SJSA1 (cell line): ENCODE measurements at regions not wholly inside any gene's neighbourhood (a gene's known extent, or its start where the extent isn't known, plus 50 kb on each side); places are given as distances from the start of the nearest gene placed in this dataset.
"Not testable (repeated sequence)": the region's sequence is repeated elsewhere in the genome, so short reads cannot be mapped to it uniquely, and the experiment has no call there.

Experiments used
- DNase-seq, 2 experiments: peaks; one replicate each; pipeline ENCODE4 v3.0.0-alpha.2; 2015 to 2020; ENCODE audit warnings: low spot score in 2 of 2, low read depth in 1 of 2
- H3K27ac ChIP-seq: fragments of 250-450 bp; sonication (Bioruptor Pico); 2 replicates; pipeline ENCODE4 v1.5.1; 2020; ENCODE audit warnings: mild to moderate bottlenecking, moderate library complexity
- H3K27me3 ChIP-seq: fragments of 250-450 bp; sonication (Bioruptor Pico); replicated peaks from 2 replicates; pipeline ENCODE4 v1.5.1; 2020; ENCODE audit warnings: mild to moderate bottlenecking, moderate library complexity
- H3K36me3 ChIP-seq: fragments of 250-450 bp; sonication (Bioruptor Pico); 2 replicates; pipeline ENCODE4 v1.5.1; 2020; ENCODE audit warnings: mild to moderate bottlenecking
- H3K4me1 ChIP-seq: fragments of 250-450 bp; sonication (Bioruptor Pico); replicated peaks from 2 replicates; pipeline ENCODE4 v1.6.1; 2021; ENCODE audit warnings: mild to moderate bottlenecking
- H3K4me3 ChIP-seq: fragments of 250-450 bp; sonication (Bioruptor Pico); 2 replicates; pipeline ENCODE4 v1.5.1; 2020; ENCODE audit warnings: mild to moderate bottlenecking
- H3K9me3 ChIP-seq: fragments of 250-450 bp; sonication (Bioruptor Pico); replicated peaks from 2 replicates; pipeline ENCODE4 v1.5.1; 2020; ENCODE audit warnings: mild to moderate bottlenecking

DNA sequence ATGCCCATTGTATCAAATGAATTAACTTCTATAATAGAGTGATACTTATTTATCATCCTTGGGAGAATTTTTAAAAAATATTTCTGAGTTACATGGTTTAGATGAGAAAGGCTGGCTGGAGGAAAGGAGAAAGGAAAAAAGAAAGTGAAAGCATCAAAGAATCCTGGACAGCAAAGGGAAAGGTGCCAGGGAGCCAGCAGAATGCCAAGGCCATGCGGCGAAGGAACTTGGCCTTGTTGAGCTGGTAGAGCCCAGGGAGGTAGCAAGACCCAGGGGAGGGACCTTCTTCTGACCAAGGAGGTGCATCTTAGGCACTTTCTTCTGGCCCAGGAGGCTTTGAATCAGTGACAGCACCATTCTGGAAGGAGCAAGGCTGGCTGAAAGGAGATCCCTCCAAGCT lies 240.5 kb downstream of the ENC1 start:
- Histone ChIP-seq H3K27me3 (no peaks in the 10 kb centered on the region), H3K27ac (no peak overlapping the region), H3K9me3 (no peaks in the 10 kb centered on the region), H3K4me3 (no peak overlapping the region), H3K36me3 (no peaks in the 10 kb centered on the region), H3K4me1 (no peaks in the 10 kb centered on the region)
- no peak for DNase-seq

- no peak overlapping the region for H3K4me3 ChIP-seq
- no peak for DNase-seq
- H3K9me3 ChIP-seq, result no peaks in the 10 kb centered on the region
- H3K27ac ChIP-seq, result no peak overlapping the region
- no peaks in the 10 kb centered on the region for H3K36me3 ChIP-seq
- H3K4me1 ChIP-seq, result peaks cover 16% of the 10 kb centered on the region
- no peaks in the 10 kb centered on the region for H3K27me3 ChIP-seq
These were observed 243.5 kb downstream of the ENC1 start for GRCh38 chr5:74396913-74397622.

GRCh38 chr5:74394916-74395880 lies 245.3 kb downstream of the ENC1 start:
- H3K36me3 ChIP-seq, result no peaks in the 10 kb centered on the region
- peaks cover 21% of the 10 kb centered on the region for H3K4me1 ChIP-seq
- H3K4me3 ChIP-seq, result no peak overlapping the region

DNA sequence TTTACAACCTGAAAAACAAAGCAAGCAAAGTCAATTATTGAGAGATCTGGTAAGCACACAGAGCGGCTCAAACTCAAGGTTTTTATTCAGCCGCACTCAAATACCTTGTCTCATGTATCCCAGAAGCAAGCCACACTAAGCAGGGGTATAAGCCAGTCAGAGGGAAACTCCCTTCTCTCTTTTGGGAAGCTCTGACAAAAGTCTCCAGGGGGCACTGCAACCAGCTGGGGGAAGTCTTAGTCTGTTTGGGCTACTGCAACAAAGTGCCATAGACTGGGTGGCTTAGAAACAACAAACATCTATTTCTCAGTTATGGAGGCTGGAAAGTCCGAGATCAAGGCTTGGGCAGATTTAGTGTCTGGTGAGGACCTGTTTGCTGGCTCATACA lies 246.0 kb downstream of the ENC1 start:
- Histone ChIP-seq H3K27me3 (no peaks in the 10 kb centered on the region), H3K9me3 (no peaks in the 10 kb centered on the region), H3K36me3 (no peaks in the 10 kb centered on the region), H3K27ac (no peak overlapping the region), H3K4me1 (peaks cover 21% of the 10 kb centered on the region), H3K4me3 (no peak overlapping the region)
- DNase-seq, result no peak

More at GRCh38 chr5:74394916-74395880, 245.3 kb downstream of the ENC1 start:
- no peaks in the 10 kb centered on the region for H3K9me3 ChIP-seq
- H3K27me3 ChIP-seq, result no peaks in the 10 kb centered on the region
- no peak for DNase-seq
- no peak overlapping the region for H3K27ac ChIP-seq

DNA sequence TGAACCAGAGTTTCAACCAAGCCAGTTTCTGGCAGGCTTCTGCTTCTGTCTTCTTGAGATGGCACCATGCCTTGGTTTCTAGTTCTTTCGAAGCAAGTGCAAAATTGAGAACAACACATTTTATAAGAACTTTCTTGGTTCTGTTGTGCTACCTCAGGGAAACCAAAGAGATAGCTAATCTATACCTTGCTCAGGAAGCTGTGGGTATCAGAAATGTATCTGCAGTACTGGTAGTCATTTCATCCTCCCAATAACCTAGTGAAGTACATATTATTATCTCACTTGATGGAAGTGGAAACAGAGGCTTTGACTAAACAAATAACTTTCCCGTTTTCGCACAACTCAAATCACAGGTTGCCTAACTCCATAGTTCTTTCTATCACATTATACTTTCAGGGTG lies 246.6 kb downstream of the ENC1 start:
- Histone ChIP-seq H3K36me3 (no peaks in the 10 kb centered on the region), H3K4me1 (peaks cover 22% of the 10 kb centered on the region), H3K4me3 (no peak overlapping the region), H3K27me3 (no peaks in the 10 kb centered on the region), H3K27ac (no peak overlapping the region), H3K9me3 (no peaks in the 10 kb centered on the region)
- no peak for DNase-seq

DNA sequence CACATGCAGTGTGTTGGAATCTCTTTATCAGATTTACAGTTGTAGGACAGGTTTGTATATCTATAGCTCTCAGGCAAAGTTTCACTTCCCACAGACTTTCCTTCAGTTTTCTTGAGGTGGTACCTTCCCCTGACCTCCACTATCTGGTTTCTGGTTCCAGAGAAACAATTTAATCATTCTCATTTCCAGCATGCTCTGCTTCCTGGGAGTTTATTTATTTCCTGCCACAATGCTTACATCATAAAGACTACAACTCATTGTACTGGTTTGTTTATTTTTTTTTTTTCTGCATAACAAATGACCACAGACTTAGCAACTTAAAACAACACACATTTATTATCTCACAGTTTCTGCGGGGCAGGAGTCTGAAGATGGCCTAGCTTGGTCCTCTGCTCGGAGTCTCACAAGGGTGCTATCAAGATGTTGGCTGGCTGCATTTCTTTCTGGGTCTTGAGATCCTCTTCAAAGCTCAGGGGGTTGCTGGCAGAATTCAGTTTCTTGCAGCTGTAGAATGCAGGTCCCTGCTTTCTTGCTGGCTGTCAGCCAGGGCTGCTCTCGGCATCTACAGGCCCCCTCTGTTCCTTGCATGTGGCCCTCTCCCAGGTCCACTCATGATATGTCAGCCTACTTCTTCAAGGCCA lies 247.7 kb downstream of the ENC1 start:
- H3K36me3 ChIP-seq, result no peaks in the 10 kb centered on the region
- no peaks in the 10 kb centered on the region for H3K27me3 ChIP-seq
- peak overlapping the region; percentile 62 for H3K27ac ChIP-seq
- H3K9me3 ChIP-seq, result no peaks in the 10 kb centered on the region
- no peak overlapping the region for H3K4me3 ChIP-seq
- DNase-seq, result peak in 1 of 2 experiments; percentile 83
- H3K4me1 ChIP-seq, result peaks cover 31% of the 10 kb centered on the region

GRCh38 chr5:74391410-74391809 lies 249.1 kb downstream of the ENC1 start:
- Histone ChIP-seq H3K27me3 (no peaks in the 10 kb centered on the region), H3K36me3 (no peaks in the 10 kb centered on the region), H3K4me1 (peaks cover 45% of the 10 kb centered on the region), H3K9me3 (no peaks in the 10 kb centered on the region), H3K27ac (no peak overlapping the region), H3K4me3 (no peak overlapping the region)
- no peak for DNase-seq

DNA sequence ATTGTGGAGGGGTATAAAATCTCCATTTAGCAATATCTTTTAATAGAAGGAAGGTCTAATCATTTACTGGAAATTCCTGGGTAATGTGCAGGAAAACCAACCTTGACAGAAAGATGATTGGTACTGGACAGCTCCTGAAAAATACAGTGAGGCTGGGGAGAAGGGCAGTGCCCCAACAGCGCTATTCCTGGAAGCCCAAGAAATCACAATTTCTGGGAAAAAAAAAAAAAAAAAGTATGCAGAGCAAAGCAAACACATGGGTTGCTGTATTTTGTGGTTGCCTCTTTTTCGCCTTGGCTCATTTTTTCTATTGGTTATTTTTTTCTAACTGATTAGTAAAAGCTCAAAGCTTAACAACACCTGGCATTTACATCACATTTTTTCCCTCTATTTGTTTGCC lies 249.7 kb downstream of the ENC1 start:
- Histone ChIP-seq H3K9me3 (no peaks in the 10 kb centered on the region), H3K27ac (no peak overlapping the region), H3K27me3 (no peaks in the 10 kb centered on the region), H3K4me1 (peaks cover 46% of the 10 kb centered on the region), H3K36me3 (no peaks in the 10 kb centered on the region), H3K4me3 (no peak overlapping the region)
- DNase-seq, result no peak

GRCh38 chr5:74390306-74390637 lies 250.3 kb downstream of the ENC1 start:
- no peaks in the 10 kb centered on the region for H3K9me3 ChIP-seq
- H3K27ac ChIP-seq, result no peak overlapping the region
- no peak for DNase-seq
- no peaks in the 10 kb centered on the region for H3K36me3 ChIP-seq
- H3K4me3 ChIP-seq, result no peak overlapping the region
- H3K27me3 ChIP-seq, result no peaks in the 10 kb centered on the region
- H3K4me1 ChIP-seq, result peaks cover 46% of the 10 kb centered on the region

- Histone ChIP-seq H3K27me3 (no peaks in the 10 kb centered on the region), H3K4me1 (peaks cover 46% of the 10 kb centered on the region), H3K9me3 (no peaks in the 10 kb centered on the region), H3K36me3 (no peaks in the 10 kb centered on the region), H3K27ac (no peak overlapping the region), H3K4me3 (no peak overlapping the region)
- DNase-seq, result no peak
These were observed 250.8 kb downstream of the ENC1 start for GRCh38 chr5:74389531-74390305.

DNA sequence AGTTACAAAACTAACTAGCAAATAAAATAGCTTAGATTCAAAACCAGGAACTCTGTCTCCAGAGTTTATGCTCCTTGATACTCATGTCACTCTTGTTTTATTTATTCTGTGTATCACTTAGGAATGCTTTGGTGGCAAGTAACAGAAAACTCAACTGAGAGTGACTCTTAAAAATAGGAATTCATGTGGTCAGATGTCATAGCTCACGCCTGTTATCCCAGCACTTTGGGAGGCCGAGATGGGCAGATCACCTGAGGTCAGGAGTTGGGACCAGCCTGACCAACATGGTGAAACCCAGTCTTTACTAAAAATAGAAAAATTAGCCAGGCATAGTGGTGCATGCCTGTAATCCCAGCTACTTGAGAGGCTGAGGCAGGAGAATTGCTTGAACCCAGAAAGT lies 252.1 kb downstream of the ENC1 start:
- DNase-seq, result peak; percentile 53 to 55
- not testable (repeated sequence) for H3K9me3 ChIP-seq, H3K27me3 ChIP-seq, H3K36me3 ChIP-seq, H3K4me3 ChIP-seq
- Histone ChIP-seq H3K27ac (peak overlapping the region; percentile 54; the same call in 1 of the 2 replicates), H3K4me1 (peaks cover 51% of the 10 kb centered on the region)

DNA sequence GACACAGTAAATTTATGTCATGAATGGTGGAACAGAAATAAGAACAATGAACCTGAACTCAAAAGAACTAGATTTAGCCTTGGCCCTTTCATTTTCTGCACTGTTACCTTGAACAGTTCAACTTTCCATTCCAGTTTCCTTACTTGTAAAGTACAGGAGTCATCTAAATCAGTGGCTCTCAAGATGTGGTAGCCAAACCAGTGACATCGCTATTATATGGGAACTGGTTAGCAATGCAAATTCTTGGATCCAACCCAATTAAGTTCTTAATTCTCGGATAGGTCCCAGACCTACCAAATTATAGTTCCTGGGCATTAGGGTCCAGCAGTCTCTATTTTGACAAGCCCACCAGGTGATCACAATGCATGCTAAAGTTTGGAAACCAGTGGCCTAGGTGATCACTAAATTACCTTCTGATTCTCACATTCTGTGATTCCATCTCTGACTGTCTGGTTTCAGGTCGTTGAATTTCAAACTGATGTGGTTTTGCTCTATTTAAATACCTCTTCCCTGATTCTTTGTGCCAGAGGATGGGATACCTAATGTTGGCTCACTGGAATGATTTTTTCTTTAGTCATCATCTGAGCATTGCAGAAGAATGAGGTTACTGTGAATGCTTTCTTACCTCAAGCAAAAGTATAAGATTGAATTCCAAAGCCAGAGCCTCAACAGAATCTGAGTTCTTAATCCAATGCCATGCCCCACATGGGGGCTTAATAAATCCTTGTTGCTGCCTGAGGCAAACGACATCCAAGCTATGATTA lies 253.8 kb downstream of the ENC1 start:
- Histone ChIP-seq H3K36me3 (no peaks in the 10 kb centered on the region), H3K27me3 (no peaks in the 10 kb centered on the region), H3K9me3 (no peaks in the 10 kb centered on the region), H3K4me1 (peaks cover 46% of the 10 kb centered on the region), H3K4me3 (no peak overlapping the region), H3K27ac (peak overlapping the region; percentile 54)
- DNase-seq, result peak in 1 of 2 experiments; percentile 59

- no peak overlapping the region for H3K4me3 ChIP-seq
- no peaks in the 10 kb centered on the region for H3K27me3 ChIP-seq
- H3K9me3 ChIP-seq, result no peaks in the 10 kb centered on the region
- peaks cover 41% of the 10 kb centered on the region for H3K4me1 ChIP-seq
- no peaks in the 10 kb centered on the region for H3K36me3 ChIP-seq
- no peak overlapping the region for H3K27ac ChIP-seq
- no peak for DNase-seq
These were observed 255.7 kb downstream of the ENC1 start for GRCh38 chr5:74384851-74385250.
